ENCODE measurements at regions not wholly inside any gene's neighbourhood (a gene's known extent, or its start where the extent isn't known, plus 50 kb on each side); places are given as distances from the start of the nearest gene placed in this dataset.

- no peak for TF ChIP-seq POLR2A (IDR thresholded peaks at IDR 0.05)
- no peak for TF ChIP-seq CTCF (IDR thresholded peaks at IDR 0.05)
- no peak for TF ChIP-seq POLR2AphosphoS5 (IDR thresholded peaks at IDR 0.05)
Measured at GRCh38 chr13:65339241-65339640, 1890.9 kb downstream of the PCDH9 start.

Measured in gastroesophageal sphincter (tissue), 3 donors.